ENCODE measurements at regions not wholly inside any gene's neighbourhood (a gene's known extent, or its start where the extent isn't known, plus 50 kb on each side); places are given as distances from the start of the nearest gene placed in this dataset.

- TF ChIP-seq POLR2AphosphoS5 (IDR thresholded peaks at IDR 0.05) (no peak), CTCF (IDR thresholded peaks at IDR 0.05 in 8 of 11, conservative IDR thresholded peaks at IDR 0.05 in 3 of 11) (no peak)
Measured at GRCh38 chr3:67723863-67724262, 69.5 kb upstream of the SUCLG2 start.
